GM23338 (cell line): ENCODE measurements at regions not wholly inside any gene's neighbourhood (a gene's known extent, or its start where the extent isn't known, plus 50 kb on each side); places are given as distances from the start of the nearest gene placed in this dataset.

ENCODE experiments used
- CREB1 ChIP-seq: fragments of 250-450 bp; sonication (Bioruptor Pico); IDR thresholded peaks from 2 replicates; pipeline ENCODE4 v1.5.0; 2020; ENCODE audit warnings: low read depth, mild to moderate bottlenecking, moderate library complexity
- EZH2 ChIP-seq: fragments of 200-600 bp; sonication (generic); IDR thresholded peaks from one replicate; pipeline ENCODE4 v1.8.0; 2017; ENCODE audit warnings: antibody characterized with exemption, mild to moderate bottlenecking, low read depth; ENCODE audit not compliant: unreplicated experiment
- EZH2phosphoT487 ChIP-seq: fragments of 200-600 bp; sonication (generic); IDR thresholded peaks from one replicate; pipeline ENCODE4 v1.8.1; 2018; ENCODE audit warnings: antibody characterized with exemption; ENCODE audit not compliant: unreplicated experiment
- JUNB ChIP-seq: IDR thresholded peaks from one replicate; pipeline ENCODE4 v1.6.1; 2016; ENCODE audit warnings: antibody characterized with exemption; ENCODE audit not compliant: unreplicated experiment
- NANOG ChIP-seq: IDR thresholded peaks from 2 replicates; pipeline ENCODE4 v1.6.1; 2016; ENCODE audit warnings: antibody characterized with exemption, borderline replicate concordance
- POLR2AphosphoS5 ChIP-seq: IDR thresholded peaks from 2 replicates; pipeline ENCODE4 v1.6.1; 2016; ENCODE audit warnings: antibody characterized with exemption, low read depth
- REST ChIP-seq: IDR thresholded peaks from one replicate; pipeline ENCODE4 v1.6.1; 2018; ENCODE audit warnings: antibody characterized with exemption; ENCODE audit not compliant: unreplicated experiment
- ZNF462 ChIP-seq: fragments of 250-450 bp; sonication (Bioruptor Pico); IDR thresholded peaks from 2 replicates; pipeline ENCODE4 v1.5.0; 2020; ENCODE audit warnings: mild to moderate bottlenecking, moderate library complexity

GRCh38 chr13:47038188-47038587, 141.3 kb upstream of the HTR2A start (continued):
- TF ChIP-seq ZNF462 (CRISPR knock-in tag) = no peak
- TF ChIP-seq POLR2AphosphoS5 = no peak
- TF ChIP-seq CREB1 (CRISPR knock-in tag) = no peak
- TF ChIP-seq JUNB = no peak
- no peak for TF ChIP-seq REST
- TF ChIP-seq EZH2 = no peak
- no peak for TF ChIP-seq NANOG
- TF ChIP-seq EZH2phosphoT487 = no peak
